Right renal pelvis (tissue), 4 donors: ENCODE measurements at regions not wholly inside any gene's neighbourhood (a gene's known extent, or its start where the extent isn't known, plus 50 kb on each side); places are given as distances from the start of the nearest gene placed in this dataset.
A peak's percentile ranks its signal among the peaks of the same experiment; 100 is the strongest.
"Not testable (repeated sequence)": the region's sequence is repeated elsewhere in the genome, so short reads cannot be mapped to it uniquely, and the experiment has no call there.

Source experiments
- DNase-seq, 4 donors: peaks; one replicate each; pipeline ENCODE4 v3.0.0-alpha.2; 2013; ENCODE audit warnings: low read depth in 4 of 4, low spot score in 3 of 4, missing footprints in 1 of 4

DNA sequence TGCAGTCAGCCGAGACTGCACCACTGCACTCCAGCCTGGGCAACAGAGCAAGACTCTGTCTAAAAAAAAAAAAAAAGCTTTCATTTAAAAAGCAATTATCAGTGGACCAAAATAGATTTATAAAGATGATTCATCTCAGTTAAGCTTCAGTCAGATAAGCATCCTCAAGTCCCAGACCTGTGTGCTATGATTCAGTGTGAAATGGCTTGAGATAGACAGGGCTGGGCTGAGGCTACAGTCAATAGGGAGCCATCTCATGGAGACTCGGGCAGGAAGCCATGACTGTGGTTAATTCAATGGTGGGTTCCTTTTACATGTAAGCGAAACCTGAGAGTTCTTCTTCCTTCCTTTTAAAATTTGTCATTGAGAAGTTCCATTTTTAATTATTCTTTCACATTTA lies 276.0 kb downstream of the TFAP2A start:
- DNase-seq = no peak

DNA sequence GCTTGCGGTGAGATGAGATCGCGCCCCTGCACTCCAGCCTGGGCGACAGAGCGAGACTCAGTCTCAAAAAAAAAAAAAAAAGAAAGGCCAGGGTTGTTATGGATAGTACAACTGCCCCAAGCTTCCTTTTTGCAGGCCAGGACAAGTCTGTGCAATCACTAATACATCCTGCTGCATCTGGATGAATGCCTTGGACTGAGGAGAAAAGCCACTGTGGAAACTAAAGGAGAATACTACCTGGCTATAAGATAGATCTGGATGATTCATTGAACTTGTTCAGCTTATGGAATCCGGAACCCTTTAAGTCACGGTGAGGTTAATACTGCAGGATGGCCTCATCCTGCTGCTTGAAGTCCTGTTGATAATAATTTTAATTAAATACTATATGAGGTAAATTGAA lies 278.2 kb downstream of the TFAP2A start:
- no peak for DNase-seq

DNA sequence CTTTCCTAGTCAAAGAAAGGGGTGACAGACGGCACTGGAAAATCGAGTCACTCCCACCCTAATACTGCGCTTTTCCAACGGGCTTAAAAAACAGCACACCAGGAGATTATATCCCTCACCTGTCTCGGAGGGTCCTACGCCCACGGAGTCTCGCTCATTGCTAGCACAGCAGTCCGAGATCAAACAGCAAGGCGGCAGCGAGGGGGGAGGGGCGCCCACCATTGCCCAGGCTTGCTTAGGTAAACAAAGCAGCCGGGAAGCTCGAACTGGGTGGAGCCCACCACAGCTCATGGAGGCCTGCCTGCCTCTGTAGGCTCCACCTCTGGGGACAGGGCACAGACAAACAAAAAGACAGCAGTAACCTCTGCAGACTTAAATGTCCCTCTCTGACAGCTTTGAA lies 280.7 kb downstream of the TFAP2A start:
- DNase-seq = not testable (repeated sequence)

DNA sequence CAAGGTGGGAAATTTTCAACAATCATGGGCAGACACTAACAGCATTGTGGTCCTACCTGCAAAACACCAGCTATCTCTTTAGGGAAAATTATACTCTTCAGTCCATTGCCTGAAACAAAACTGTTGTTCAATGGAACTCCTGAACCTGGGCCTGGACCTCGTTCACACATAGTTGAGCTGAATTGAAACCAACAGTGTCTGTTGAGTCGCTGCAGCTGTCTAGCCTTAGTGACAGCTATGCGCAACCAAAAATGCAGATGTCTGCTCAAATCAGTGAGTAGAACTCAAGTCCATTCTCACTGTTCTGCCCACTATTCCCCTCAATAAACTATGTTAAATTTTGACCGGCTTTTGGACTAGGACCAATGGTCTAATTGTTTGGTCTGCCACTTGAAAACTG lies 286.2 kb downstream of the TFAP2A start:
- no peak for DNase-seq

DNA sequence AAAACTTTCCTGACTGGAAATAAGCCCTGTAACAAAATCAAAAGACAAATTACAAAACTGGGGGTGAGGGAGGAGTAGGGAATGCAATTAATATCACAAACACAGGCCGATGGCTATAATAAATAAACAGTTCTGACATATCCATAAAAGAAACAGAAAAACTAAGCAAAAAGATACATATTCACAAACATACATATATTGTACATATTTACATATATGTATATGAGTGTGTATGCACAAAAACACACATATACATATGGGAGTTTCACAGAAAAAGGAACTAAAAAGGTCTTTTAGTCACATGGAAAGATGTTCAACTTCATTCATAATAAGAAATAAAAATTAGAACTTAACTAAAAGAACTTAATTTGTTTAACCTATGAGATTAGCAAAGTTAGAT lies 292.7 kb downstream of the TFAP2A start:
- no peak for DNase-seq

DNA sequence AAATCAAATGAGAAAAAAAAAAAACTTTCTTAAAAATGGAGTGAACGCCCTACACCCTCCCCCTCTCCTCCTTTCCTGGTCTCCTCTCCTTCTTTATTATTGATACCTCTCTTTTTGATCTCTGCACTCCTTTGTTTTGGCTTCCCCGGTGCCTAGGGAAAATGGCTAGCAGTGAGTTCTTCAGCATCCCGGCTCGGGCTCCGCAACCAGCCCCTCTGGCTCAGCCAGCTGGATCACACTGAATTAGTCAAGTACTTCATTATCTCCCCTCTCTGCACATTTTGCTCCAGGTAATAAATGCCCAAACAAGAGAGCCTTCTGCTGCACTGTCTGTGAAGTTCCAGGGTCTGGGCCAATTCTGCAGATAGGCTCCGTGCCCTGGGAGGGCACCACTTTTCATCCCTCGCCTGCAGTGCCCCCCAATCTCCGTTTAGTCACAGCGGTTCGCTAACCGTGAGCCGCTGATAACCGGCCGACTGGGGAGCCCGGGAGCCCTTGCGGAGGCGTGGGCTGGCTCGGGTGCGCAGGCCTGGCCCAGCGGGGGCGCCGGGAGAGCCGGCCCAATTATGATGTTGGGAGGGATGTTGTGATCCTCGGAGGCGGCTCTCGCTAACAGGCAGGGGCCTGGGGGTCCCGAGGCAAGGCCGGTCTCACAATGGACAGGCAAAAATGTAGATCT lies 301.9 kb downstream of the TFAP2A start:
- DNase-seq = no peak

DNA sequence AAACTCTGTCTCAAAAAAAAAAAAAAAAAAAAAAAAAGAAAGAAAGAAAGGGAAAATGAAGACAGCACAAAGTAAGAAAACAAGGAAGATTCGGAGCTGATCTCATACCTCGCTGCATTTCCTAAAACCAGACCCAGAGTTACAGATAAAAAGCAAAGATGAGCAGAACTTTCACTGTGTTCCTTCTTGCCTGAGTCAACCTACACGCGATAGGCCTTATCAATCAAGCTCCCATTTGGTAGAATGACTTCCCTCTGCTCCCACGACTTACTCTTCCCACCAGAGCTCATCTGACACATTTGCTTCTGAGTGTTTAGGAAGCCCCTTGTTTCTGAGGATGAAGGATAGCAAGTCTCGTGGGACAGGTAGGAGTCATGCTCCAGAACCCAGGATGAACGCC lies 302.9 kb downstream of the TFAP2A start:
- no peak for DNase-seq

DNA sequence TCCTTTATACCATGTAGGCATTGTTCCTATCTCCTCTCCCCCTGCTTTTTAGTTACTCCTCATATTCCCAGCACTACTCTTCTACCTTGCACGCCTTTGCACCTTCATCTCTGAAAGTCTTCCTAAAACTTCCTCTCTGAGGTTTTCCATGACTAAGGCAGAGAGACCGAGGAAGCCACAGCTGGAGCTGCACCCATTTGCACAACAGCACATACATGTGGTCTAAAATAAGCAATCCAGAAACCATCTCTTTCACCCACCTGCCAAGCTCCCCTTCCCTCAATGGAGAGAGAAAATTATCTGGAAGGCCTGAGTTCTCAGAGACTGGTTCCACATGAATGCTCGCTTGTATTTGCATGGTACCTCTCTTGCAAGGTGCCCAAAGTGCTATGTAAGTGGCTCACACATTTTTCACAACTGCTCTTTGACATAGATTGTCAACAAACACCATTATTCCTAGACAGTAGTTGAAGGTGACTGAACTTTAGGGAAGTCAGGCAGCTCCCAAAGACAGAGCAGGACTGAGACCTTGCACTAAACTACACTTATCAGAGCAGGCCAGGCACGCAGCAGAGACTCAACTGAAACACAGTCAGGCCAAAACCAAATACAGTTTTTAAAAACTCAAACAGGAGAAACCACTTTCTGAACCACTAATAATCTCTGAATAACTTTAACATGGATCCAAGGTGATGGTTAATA lies 313.2 kb downstream of the TFAP2A start:
- no peak for DNase-seq

DNA sequence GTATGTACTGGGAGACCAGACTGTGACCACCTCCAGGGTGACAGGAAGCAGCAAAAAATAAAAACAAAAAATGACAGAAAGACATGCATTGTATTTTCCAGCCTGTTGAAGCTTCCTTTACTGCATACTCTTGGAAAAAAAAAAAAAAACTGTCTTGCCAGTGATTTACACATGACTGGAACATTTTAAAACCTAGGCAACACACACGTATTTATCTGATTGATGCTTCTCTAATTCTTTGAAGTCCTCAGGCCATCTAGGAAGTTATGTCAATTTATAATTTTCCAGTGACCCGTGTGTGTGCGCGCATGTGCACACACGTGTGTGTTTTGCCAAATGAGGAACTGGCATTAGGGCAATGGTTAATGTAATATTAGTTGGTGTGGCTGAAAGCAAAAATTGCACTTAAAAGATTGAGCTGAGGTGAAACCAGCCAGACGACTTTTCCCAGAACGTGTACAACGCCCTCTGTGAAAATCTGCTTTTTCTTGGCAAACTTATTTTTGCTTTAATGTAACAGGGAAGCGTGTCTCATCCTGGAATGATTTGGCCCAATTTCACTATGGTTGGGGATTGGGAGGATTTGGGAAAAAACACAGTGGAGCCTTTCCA lies 315.2 kb downstream of the TFAP2A start:
- DNase-seq = no peak

DNA sequence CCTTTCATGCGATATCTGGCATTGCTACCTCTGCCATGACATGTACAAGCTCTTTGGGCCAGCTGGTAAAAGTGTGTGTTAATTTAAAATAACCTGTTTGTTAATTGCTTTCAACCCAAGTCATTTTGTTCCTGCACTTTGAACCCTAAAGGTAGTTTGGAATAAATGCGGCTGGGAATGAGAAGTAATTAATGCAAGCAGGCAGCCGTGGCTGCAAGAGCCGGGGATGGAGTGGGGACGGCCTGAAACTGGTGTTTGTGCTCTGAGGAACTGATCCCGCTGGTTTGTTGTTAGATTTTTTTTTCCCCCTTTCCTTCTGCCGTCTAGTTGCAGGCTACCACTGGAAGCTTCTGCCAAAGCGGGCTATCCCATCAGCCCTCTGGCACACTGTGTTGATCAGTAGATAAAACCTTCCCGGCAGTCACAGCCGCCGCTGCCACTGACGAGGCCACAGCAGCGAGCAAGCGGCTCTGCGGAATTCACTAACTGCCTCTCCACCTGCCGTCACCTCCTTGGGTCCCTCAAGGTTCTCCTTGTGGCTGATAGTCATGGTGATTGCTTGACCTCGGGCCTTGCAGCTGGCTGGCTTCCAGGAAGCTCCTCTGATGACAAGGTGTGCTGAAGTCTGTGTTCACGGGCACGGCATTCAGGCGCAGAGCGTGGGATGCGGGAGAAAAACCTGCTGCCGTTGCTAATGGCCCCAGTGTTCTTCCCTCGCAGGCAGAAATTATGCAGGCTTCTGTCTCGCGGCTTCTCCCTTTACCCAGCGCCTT lies 315.9 kb downstream of the TFAP2A start:
- peak in 1 of 4 donors; percentile 25 for DNase-seq

DNA sequence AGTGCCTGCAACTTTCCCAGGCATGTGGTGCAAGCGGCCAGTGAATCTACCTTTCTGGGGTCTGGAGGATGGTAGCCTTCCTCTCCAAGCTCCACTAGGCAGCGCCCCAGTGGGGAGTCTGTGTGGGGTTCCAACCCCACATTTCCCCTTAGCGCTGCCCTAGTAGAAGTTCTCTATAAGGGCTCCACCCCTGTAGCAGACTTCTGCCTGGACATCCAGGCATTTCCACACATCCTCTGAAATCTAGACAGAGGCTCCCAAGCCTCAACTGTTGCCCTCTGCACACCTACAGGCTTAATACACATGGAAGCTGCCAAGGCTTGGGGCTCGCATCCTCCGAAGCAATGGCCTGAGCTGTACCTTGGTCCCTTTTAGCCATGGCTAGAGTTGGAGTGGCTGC lies 321.6 kb downstream of the TFAP2A start:
- DNase-seq = no peak

DNA sequence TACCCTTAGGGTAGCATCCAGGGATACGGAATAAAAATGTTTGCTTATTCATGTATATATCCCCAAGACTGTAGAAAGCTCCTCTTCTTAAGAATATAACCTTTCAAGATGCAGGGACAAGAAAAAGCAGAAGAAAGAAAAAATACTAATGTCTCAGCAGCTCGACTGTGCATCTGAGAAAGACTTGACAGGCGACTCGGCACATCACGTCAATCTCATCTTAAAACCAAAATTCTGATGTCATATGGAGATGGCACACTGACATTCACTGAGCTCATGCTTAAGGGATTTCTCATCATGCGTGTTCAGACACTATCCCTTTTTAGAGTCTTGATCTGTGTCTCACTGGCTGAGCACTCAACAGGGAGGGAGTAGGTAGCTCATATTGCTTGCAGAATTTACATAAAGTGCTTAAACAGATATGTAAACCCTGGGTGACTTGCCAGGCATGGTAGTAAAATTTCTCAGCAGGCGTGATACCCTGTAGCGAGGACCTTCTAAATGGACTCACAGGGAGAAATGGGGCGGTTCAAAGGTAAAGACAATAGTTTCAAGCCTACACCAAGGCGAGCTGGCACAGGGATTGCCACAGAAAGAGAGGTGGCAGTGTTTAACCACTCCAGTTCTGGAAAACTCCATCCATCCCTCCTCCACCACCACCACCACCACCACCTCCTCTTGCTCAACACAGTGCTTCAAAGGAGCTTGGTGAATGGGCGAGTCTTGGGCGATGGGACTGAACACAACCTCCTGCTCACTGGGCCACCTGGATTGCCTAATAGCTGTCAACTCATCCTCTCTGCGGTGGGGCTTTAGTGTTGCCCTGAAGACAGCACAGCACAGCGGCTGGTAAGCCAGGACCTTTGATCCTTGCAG lies 330.5 kb downstream of the TFAP2A start:
- no peak for DNase-seq

DNA sequence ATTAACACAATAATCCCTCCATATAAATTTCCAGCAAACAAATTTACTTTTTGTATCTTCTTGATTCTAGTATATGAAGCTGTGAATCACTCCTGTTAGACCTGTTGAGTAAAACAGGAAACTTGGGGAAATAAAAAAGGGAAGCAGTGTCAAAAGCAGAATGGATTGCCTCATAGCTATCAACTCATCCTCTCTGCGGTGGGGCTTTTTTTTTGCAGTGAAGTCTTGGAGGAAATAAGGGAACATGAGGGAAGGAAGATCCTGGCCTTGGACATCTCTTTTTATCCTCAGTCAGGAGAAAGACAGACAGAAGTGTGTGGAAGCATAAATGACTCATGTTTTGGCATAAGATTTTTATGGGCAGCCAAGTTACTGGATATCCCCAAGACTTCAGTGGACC lies 332.5 kb downstream of the TFAP2A start:
- no peak for DNase-seq

DNA sequence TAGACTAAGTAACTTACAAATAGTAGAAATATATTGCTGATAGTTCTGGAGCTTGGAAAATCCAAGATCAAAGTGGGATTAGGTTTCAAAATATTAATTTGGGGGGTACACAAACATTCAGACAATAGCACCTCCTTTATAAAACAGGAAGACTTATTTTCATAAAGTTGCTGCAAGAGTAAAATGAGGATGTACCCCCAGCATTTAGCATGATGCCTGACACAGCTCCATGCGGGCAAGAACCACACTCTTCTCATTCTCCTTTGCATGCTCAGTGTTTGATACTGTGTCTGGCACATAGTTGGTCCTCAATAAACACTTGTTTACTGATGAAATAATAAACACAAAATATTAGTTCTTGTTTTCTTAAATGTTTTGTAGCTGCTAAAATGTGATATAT lies 332.9 kb downstream of the TFAP2A start:
- DNase-seq = no peak

DNA sequence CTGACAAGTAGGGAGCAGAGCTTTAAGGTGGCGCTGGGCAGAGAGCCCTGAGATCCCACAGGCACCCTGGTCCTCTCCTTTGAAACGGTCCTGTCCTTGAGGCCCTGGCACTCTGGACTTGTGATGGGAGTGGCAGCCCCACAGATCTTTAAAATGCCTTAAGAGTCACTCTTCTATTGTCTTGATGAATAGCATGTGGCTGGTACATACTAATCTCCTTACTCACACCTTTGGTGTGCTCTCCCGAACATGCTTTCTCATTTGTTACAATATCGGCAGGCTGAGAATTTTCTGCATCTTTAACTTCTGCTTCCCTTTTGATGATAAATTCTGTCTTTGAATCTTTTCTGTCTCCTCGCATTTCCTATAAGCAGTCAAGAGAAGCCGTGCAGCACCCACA lies 333.8 kb downstream of the TFAP2A start:
- DNase-seq = no peak

DNA sequence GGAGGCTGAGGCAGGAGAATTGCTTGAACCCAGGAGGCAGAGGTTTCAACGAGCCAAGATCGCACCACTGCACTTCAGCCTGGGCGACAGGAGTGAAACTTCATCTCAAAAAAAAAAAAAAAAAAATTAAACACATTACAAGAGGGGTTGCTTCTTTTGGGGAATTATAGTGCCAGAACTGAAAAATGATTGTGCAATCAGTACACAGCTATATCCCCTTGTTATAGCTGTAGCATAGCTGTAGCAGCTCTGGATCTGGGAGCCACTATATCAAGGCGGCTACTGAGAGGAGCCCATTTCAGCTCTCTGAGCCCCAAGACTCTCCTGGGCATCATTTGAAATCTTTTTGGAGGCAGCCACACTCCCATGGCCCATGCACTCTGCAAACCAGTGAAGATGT lies 334.3 kb downstream of the TFAP2A start:
- no peak for DNase-seq

DNA sequence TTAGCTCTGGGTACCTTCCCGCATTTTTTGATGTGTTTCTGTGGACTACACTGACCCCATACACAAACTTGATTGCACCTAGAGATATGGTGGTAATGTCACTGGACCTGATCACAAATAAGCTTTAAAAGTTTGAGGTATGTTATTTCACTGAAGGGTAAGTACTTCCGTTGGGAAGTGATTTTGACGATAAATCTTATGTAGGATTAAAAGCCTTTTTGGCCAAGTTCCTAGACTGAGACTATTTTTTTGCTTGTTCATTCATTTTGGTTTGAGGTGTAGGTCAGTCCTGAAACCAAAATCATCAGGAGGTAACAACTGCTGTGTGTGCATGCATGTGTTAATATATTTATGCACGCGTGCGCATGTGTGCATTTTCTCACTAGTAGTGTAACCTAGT lies 336.3 kb downstream of the TFAP2A start:
- DNase-seq = no peak

DNA sequence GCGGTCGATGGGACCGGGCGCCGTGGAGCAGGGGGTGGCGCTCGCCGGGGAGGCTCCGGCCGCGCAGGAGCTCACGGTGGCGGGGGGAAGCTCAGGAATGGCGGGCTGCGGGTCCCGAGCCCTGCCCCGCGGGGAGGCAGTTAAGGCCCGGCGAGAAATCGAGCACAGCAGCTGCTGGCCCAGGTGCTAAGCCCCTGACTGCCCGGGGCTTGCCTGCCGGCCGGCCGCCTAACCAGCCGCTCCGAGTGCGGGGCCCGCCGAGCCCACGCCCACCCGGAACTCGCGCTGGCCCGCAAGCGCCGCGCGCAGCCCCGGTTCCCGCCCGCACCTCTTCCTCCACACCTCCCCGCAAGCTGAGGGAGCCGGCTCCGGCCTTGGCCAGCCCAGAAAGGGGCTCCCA lies 340.1 kb downstream of the TFAP2A start:
- not testable (repeated sequence) for DNase-seq

DNA sequence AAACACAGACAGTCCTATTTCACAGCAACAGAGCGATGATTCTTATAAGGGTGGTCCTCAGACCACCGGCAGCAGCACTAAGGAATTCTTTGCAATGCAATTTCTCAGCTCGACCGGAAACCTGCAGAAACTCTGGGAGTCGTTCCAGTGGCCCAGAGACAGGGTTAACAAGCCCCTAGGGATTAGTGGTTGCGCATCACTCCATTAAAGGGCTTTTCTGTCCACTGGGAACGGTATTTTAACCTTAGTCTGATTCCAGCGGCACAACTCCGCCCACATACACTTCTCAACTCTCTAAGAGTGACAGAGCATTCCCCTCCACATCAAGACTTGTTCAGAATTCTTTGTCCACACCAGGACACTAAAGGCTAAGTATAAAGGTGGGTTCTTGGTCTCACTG lies 341.5 kb downstream of the TFAP2A start:
- DNase-seq = peak in 3 of 4 donors; percentile 18 to 57 (median 46)

DNA sequence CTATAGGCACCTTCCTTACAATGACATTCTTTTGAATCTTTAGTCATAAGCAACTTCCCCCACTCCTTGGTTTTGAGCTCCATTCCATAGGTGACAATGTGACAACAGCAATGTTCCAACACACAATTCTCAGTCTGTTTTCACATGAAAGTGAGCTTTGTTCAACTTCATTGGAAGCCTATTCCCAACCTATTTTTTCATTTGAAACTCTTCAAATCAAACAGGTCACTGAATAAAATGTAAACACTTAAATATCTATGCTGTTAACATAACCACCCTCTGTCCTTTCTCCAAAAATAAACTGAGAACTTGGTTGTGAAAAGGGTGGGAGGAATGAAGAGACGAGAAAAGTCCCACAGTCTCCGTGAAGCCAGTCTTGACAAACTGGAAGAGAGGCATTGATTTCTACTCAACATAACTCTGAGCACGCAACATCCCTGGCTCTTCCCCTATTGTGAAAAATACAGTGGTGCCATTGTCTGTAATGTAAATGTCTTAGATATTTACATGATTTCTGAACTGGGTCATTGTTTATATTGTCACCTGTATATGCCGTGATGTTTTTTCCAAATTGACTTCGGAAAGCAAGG lies 343.1 kb downstream of the TFAP2A start:
- DNase-seq = no peak
